BE2C (cell line): ENCODE measurements at regions not wholly inside any gene's neighbourhood (a gene's known extent, or its start where the extent isn't known, plus 50 kb on each side); places are given as distances from the start of the nearest gene placed in this dataset.

Experiments used
- DNase-seq: peaks from one replicate; pipeline ENCODE4 v3.0.0-alpha.2; 2020
- H3K27me3 ChIP-seq: fragments of 250-450 bp; sonication (Bioruptor Pico); 2 replicates; pipeline ENCODE4 v1.5.1; 2020; ENCODE audit warnings: mild to moderate bottlenecking
- H3K36me3 ChIP-seq: fragments of 250-450 bp; sonication (Bioruptor Pico); 2 replicates; pipeline ENCODE4 v1.5.1; 2020; ENCODE audit warnings: mild to moderate bottlenecking
- H3K4me1 ChIP-seq: fragments of 250-450 bp; sonication (Bioruptor Pico); 2 replicates; pipeline ENCODE4 v1.5.1; 2020
- H3K4me3 ChIP-seq: 2 replicates; pipeline ENCODE4 v1.5.1; 2011; ENCODE audit warnings: low read depth, low read length
- H3K9me3 ChIP-seq: fragments of 250-450 bp; sonication (Bioruptor Pico); 2 replicates; pipeline ENCODE4 v1.5.1; 2020
- TF ChIP-seq, protein P1 (sequence below): IDR thresholded peaks from 2 replicates; pipeline ENCODE4 v1.5.1; 2012; ENCODE audit warnings: mild to moderate bottlenecking, low read depth, low read length

GRCh38 chr11:76721755-76722677, 51.5 kb upstream of the LRRC32 start:
- Histone ChIP-seq H3K9me3 (no peaks in the 10 kb centered on the region), H3K36me3 (no peaks in the 10 kb centered on the region), H3K4me3 (peak overlapping the region; percentile 31), H3K27me3 (no peaks in the 10 kb centered on the region), H3K4me1 (peaks cover 4% of the 10 kb centered on the region; the same call in 1 of the 2 replicates)
- TF ChIP-seq, protein P1, sequence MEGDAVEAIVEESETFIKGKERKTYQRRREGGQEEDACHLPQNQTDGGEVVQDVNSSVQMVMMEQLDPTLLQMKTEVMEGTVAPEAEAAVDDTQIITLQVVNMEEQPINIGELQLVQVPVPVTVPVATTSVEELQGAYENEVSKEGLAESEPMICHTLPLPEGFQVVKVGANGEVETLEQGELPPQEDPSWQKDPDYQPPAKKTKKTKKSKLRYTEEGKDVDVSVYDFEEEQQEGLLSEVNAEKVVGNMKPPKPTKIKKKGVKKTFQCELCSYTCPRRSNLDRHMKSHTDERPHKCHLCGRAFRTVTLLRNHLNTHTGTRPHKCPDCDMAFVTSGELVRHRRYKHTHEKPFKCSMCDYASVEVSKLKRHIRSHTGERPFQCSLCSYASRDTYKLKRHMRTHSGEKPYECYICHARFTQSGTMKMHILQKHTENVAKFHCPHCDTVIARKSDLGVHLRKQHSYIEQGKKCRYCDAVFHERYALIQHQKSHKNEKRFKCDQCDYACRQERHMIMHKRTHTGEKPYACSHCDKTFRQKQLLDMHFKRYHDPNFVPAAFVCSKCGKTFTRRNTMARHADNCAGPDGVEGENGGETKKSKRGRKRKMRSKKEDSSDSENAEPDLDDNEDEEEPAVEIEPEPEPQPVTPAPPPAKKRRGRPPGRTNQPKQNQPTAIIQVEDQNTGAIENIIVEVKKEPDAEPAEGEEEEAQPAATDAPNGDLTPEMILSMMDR, result peak; percentile 93
- DNase-seq, result peak; percentile 89

DNA sequence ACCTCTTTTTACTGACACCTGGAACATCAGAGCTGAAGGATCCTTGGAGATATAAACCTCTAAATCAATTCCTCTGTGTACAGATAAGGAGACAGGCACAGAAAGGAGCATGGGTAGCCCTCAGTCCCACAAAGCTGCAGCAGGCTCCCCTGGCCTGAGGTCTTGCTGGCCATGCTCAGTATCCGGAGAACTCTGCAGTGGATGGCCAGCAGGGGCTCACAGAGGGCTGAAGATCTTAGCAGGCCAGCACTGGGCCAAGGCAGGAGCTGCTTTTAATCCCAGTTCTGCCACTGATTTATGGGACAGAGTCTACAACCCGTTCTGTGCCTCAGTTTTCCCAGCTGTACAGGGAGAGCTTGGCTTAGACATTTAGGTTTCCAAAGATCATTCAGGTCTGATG, 52.6 kb upstream of the LRRC32 start:
- no peak overlapping the region for H3K4me3 ChIP-seq
- H3K27me3 ChIP-seq, result no peaks in the 10 kb centered on the region
- H3K9me3 ChIP-seq, result no peaks in the 10 kb centered on the region
- H3K36me3 ChIP-seq, result no peaks in the 10 kb centered on the region
- peaks cover 4% of the 10 kb centered on the region; the same call in 1 of the 2 replicates for H3K4me1 ChIP-seq
- TF ChIP-seq, protein P1, result no peak; the same call in 1 of the 2 replicates
- DNase-seq, result no peak

DNA sequence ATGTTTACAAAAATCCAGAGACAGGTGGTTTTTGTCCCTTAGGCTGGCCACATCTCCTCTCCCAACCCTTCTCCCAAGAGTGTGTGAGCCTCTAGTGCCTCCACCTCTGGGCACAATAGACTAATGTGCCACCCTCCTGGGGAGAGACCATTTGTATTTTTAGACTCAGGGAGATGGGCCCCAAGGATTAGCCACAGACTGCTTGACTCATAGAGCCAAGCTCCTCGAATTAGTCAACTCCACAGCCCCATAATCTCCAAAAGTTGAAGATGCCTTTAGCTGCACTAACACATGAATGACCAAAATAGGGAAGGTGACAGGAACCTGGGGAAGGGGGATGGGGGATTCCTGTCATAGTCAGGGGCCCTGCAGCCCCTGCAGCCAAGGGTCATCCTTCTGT, 53.0 kb upstream of the LRRC32 start:
- DNase-seq, result no peak
- no peaks in the 10 kb centered on the region for H3K36me3 ChIP-seq
- peaks cover 4% of the 10 kb centered on the region; the same call in 1 of the 2 replicates for H3K4me1 ChIP-seq
- H3K4me3 ChIP-seq, result no peak overlapping the region
- TF ChIP-seq, protein P1, result no peak
- H3K27me3 ChIP-seq, result no peaks in the 10 kb centered on the region
- H3K9me3 ChIP-seq, result no peaks in the 10 kb centered on the region

DNA sequence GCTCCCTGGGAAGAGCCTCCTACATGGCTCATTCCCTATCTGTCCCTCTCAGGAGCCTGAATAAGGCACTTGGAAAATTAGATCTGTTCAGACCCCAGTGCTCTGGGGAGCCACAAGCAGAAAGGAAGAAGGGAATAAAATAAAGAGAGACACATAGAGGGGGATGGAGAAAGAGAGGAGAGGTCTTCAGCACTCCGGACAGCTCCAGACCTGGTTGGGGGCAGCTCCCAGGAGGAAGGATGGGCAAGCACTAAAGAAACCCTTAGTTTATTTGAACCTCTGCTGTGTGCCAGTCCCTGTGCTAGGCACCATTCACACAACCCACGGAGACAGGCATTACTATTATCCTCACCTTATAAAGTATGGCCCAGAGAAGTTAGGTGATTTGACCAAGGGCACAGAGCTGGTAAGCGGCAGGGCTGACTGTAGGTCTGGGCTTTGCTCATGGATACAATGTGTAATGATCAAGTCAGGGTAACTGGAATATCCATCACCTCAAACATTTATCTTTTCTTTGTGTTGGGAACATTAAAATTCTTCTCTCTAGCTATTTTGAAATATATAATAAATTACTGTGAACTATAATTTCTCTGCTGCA, 53.7 kb upstream of the LRRC32 start:
- H3K27me3 ChIP-seq, result no peaks in the 10 kb centered on the region
- no peak for DNase-seq
- H3K9me3 ChIP-seq, result no peaks in the 10 kb centered on the region
- H3K4me1 ChIP-seq, result peaks cover 4% of the 10 kb centered on the region; the same call in 1 of the 2 replicates
- no peak overlapping the region for H3K4me3 ChIP-seq
- H3K36me3 ChIP-seq, result no peaks in the 10 kb centered on the region
- TF ChIP-seq, protein P1, result no peak

DNA sequence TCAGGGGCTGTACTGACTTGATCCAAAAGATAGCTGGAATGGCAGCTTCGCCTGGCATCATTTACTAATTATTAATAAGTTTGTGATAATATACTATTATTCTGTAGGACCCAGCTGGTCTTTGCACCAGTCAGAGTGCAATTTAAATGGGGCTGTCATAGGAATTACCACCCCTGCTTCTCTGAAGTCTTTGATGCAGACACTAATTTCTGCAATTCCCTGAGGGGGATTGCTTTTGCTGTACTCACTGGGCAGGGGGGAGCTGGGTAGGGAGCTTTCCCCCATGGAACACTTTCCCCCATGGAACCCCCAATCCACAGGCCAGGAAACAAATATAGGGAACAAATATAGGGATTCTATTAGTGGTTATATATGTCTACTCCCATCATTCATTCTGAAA, 54.9 kb upstream of the TSKU start:
- Histone ChIP-seq H3K4me1 (no peaks in the 10 kb centered on the region), H3K9me3 (no peaks in the 10 kb centered on the region), H3K4me3 (no peak overlapping the region), H3K27me3 (no peaks in the 10 kb centered on the region), H3K36me3 (no peaks in the 10 kb centered on the region)
- TF ChIP-seq, protein P1, result no peak
- DNase-seq, result no peak

DNA sequence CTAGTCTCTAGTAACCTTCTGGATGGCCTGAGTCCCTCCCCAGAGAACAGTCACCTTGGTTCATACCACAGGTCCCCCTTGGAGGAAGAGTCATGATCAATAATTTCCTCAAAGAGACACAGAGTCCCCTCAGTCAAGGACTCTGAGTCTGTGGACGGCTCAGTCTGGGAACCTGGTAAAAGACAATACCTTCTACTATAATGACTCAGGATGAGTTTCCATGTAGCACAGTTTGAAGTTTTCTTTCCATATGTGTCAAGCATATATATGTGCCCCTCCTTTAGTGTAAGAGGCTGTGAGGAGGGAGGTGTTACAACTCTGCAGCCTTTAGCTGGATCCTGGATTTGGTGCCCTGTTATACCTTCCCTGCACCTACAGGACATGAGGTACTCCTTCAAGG, 54.4 kb upstream of the TSKU start:
- Histone ChIP-seq H3K4me1 (no peaks in the 10 kb centered on the region), H3K9me3 (no peaks in the 10 kb centered on the region), H3K27me3 (no peaks in the 10 kb centered on the region), H3K36me3 (no peaks in the 10 kb centered on the region), H3K4me3 (no peak overlapping the region)
- no peak for DNase-seq
- TF ChIP-seq, protein P1, result no peak
